NCI-H187 treated with DMSO at 0.1 percent for 48 hours (cell line): ENCODE measurements at regions not wholly inside any gene's neighbourhood (a gene's known extent, or its start where the extent isn't known, plus 50 kb on each side); places are given as distances from the start of the nearest gene placed in this dataset.
"Not testable (repeated sequence)": the region's sequence is repeated elsewhere in the genome, so short reads cannot be mapped to it uniquely, and the experiment has no call there.

ENCODE experiments used
- DNase-seq: peaks from one replicate; lab custom pipeline; 2025; lab: John Stamatoyannopoulos, UW

DNA sequence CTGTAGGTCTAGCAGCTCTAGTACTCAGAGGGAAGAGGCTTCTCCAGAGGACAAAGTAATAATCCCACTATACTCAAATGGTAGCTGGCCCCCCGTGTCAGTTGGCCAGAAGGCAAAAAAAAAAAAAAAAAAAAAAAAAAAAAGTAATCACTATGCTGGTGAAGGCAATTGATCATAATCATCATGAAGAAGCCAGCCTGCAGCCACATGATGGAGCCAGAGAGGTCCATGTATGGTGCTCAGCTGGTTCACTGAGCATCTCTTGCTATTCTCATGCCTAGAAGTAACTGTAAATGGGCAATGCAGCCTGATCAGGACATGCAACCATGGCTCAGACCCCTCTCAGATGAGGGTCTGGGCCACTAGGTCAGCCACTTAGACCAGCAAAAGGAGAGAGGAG, 378.8 kb downstream of the MED13L start:
- DNase-seq: no peak

DNA sequence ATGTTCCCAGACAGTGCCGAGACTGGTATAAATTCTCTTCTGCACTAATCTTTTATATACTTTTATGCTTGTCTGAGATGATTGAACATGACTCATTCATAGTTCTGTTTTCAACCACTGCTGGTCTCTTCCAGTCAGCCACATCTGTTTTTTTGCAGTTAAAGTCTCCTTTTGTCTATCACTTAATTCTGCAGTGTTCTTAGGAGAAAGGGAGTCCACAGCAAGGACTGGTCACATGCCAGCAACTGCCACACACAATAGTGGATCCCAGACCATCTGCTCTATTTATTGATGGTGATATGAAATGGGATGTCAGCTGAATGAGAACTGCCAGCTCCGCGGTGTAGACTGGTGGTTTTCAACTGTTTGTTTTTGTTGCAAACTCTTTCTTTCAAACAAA, 379.8 kb downstream of the MED13L start:
- no peak for DNase-seq

DNA sequence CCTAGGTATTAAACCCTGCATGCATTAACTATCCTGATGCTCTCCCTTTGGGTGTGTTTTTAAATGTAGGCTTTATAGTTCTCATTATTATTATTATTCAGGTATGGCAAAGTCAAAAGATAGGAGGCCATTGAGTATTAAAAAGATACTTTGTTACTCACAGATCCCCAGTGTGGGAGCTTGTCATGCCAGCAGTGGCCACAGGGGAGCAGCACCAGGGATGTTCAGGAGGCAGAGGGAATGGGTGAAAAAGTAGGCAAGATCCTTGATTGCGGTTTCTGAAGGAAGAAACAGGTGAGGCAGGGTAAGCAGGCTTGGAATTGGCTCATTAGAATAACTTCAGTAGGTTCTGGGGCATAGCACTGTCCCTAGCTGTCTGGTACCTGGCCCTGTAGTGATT, 382.2 kb downstream of the MED13L start:
- no peak for DNase-seq

DNA sequence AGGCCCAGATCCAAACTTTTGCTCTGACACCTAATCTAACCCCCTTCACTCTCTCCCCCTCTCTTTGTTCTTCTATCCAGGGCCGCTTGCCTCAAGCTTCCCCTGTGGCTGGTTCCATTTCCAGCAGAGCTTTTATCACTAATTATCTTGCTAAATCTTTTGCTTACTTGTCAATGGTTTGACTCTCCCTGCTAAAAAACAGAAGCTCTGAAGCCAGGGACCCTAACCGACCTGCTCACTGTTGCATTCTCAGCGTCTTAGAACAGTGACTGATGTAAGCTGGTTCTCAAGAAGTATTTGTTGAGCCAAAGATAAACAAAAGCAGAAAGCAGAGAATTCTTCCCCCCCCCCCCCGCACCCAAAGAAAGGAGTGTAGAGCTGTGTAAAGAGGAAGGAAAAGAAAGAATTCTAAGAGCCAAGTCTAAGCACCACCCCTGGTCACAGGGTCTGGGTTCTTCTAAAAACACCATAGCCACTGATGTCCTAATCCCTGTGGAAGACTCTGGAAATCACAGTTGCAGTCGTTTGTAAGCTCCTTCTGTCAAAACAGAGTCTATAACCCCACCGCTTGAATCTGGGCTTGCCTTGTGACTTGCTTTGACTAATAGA, 385.8 kb downstream of the MED13L start:
- no peak for DNase-seq

- no peak for DNase-seq
Measured at GRCh38 chr12:115886666-115887065, 390.8 kb downstream of the MED13L start.

GRCh38 chr12:115885040-115885690, 392.3 kb downstream of the MED13L start:
- DNase-seq: peak; percentile 94

GRCh38 chr12:115882936-115883335, 394.6 kb downstream of the MED13L start:
- no peak for DNase-seq

DNA sequence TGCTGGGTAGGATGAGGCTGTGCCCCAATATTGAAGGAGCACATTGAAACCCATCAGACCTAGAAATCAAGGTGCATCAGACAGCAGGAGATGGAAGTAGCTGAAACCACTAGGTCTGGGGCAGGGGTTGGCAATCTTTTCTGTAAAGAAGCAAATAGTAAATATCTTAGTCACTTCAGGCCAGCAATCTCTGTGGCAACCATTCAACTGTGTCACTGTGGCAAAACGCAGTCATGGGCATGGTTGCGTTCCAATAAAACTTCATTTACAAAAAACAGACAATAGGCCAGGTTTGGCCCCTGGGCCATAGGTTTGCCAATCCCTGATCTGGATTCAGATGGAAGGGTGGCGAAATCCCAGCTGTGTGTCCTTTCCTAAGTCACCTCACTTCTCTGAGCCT, 397.3 kb downstream of the MED13L start:
- DNase-seq: no peak

DNA sequence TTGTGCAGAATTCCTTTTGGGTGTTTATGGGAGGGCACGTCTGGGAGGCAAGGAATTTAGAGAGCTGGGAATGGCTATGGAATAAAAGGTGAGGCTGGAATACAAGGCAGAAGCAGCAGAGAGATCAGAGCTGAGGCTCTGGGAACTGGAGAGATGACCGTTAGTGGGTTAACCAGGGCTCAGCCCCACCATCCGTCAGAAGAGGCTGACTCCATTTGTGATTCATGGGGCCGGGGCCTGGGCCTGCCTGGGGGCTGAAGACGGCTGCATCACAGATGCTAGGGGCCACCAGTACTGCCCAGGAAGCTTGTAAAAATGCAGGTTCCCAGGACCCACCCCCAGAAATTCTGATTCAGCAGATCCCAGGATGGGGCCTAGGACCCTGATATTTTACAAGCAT, 398.1 kb downstream of the MED13L start:
- DNase-seq: no peak

GRCh38 chr12:115873451-115874082, 403.9 kb downstream of the MED13L start:
- DNase-seq: no peak

DNA sequence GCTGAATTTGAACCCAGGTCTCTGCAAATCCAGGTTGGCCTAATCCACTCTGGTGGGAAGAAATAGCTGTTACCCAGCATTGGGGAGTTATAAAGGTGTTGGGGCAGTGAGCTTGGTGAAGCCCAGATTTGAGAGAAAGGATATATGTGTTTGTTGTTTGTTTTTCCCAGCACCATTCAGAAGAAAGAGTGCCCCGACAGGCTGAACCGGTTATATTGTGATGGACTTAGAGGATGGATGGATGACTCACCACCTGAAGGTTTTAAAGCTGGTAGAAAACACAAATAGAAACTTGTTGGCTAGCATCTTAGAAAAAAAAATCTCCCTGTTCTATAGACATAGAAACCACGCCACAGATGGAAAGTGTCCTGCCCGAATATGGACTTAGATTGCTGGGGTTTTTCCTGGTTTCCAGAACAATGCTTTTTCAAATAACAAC, 404.6 kb downstream of the MED13L start:
- no peak for DNase-seq

DNA sequence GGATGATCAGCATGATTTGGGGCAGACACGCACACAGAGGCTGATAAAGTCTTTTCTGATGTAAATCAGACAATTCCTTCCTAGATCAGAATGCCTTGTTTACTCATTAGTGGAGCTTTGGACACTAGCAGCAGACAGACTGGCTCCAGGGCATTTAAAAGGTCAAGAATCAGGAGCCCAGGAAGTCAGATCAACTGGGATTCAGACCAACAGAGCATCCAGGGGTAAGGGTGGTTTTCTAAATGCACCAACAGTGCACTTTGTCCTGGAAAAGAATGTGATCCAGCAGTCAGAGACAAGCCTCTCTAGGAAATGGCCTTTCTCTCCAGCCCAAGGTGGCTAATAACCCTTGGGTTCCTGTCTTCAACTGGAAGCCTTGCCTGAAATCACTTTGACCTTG, 405.3 kb downstream of the MED13L start:
- no peak for DNase-seq

DNA sequence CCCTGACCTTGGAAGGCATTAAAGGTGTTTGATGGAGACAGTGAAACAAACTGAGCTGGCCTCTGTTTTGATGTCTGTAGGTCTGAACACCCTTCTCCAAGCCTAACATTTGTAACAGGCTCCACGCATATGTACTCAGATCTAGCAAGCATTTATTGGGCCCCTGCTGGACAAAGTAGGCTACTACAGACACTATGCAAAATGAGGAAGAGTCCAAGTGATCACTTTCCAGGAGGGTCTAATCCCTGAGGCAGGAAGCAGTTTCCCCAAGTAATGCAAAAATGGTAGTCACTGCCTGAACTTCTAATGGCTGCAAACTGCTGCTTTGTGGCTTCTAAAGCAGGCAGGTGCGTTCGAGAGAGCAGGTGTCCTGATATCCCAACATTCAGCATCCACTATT, 405.8 kb downstream of the MED13L start:
- peak; percentile 64 for DNase-seq

DNA sequence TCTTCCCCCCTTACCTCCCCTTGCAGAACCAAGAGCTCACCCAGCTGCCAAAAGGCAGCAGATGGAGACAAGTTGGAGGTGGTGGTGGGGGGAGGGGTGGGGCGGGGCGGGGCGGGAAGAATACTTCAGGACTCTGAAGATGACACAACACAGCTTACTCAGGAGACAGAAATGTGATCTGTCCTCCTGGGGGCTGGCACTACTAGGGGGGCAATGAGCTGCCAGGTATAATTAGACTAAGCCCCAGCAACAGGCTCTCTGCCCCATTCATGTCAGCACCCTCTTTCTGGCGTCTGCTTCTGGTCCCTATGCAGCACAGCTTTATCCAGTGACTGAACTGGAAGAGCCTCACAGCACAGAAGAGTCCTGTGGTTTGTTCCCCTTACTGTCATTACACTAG, 407.0 kb downstream of the MED13L start:
- DNase-seq: no peak

GRCh38 chr12:115870021-115870420, 407.5 kb downstream of the MED13L start:
- DNase-seq: no peak

- no peak for DNase-seq
Measured at GRCh38 chr12:115869604-115870003, 407.9 kb downstream of the MED13L start.

DNA sequence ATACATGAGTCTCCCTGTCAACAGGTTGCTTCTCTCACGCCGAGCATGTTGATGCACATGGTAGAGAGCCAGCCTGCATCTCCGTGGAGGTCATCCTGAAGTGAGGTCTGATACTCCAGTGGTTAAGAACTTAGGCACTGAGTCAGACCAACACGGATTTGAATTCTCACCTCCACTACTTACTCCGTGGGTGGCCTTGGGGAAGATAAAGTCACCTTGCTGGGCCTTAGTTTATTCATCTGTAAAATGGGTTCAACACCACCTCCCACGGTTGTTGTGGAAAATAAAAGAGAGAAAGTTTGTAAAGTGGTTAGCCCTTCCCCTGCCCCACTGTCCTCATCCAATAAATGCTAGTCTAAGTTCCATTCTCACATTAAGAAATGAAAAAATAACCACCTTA, 408.9 kb downstream of the MED13L start:
- no peak for DNase-seq

GRCh38 chr12:115867854-115868253, 409.6 kb downstream of the MED13L start:
- no peak for DNase-seq

- DNase-seq: no peak
Measured at GRCh38 chr12:115866909-115867525, 410.5 kb downstream of the MED13L start.

DNA sequence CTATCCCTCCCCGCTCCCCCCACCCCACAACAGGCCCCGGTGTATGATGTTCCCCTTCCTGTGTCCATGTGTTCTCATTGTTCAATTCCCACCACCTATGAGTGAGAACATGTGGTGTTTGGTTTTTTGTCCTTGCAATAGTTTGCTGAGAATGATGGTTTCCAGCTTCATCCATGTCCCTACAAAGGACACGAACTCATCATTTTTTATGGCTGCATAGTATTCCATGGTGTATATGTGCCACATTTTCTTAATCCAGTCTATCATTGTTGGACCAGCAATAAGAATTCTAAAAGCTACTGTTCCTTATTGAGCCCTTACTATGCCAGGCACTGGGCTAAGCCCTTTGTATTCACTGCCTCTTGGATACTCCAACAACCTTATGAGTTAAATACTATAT, 411.2 kb downstream of the MED13L start:
- not testable (repeated sequence) for DNase-seq

GRCh38 chr12:115864396-115864795, 413.1 kb downstream of the MED13L start:
- no peak for DNase-seq

DNA sequence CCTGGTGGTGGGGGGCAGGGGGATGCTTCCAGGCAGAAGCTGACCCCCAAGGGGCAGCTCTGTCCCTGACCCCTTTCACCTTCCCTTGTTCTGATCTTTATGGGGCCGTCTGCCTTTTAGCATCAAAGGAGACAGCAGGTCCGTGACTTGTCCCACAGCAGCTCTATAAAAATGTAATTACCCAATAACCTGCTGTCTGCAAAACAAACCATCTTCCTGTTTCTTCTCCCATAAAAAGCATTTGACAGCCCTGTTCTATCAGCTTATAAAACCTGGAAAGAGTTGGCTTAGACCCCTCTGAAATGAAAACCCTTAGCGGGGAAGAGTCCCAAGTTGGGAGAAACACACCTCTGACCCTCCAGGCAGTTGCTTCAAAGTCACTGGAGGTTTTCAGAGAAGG, 416.9 kb downstream of the MED13L start:
- no peak for DNase-seq

GRCh38 chr12:115859231-115859630, 418.3 kb downstream of the MED13L start:
- no peak for DNase-seq
